Prostate gland (tissue), 2 donors: ENCODE measurements at regions not wholly inside any gene's neighbourhood (a gene's known extent, or its start where the extent isn't known, plus 50 kb on each side); places are given as distances from the start of the nearest gene placed in this dataset.

Experiments used
- POLR2A ChIP-seq: fragments of 450-650 bp; IDR thresholded peaks from one replicate; pipeline ENCODE4 v1.6.1; 2016; ENCODE audit warnings: antibody characterized with exemption, mild to moderate bottlenecking
- POLR2AphosphoS5 ChIP-seq: sonication (generic); formaldehyde crosslinking; IDR thresholded peaks from one replicate; pipeline ENCODE4 v1.6.1; 2017; ENCODE audit warnings: antibody characterized with exemption
- TF ChIP-seq, protein P1 (sequence below), 4 experiments: fragments of 200-600 bp in 2 of 4; fragments of 450-650 bp in 2 of 4; sonication (generic) in 2 of 4; IDR thresholded peaks; 1 replicate in 3 of 4; 2 replicates in 1 of 4; pipeline ENCODE4 v1.5.1; 2016 to 2019; ENCODE audit warnings: antibody characterized with exemption in 4 of 4, mild to moderate bottlenecking in 2 of 4, moderate library complexity in 2 of 4

- no peak for TF ChIP-seq POLR2A
- TF ChIP-seq, protein P1, sequence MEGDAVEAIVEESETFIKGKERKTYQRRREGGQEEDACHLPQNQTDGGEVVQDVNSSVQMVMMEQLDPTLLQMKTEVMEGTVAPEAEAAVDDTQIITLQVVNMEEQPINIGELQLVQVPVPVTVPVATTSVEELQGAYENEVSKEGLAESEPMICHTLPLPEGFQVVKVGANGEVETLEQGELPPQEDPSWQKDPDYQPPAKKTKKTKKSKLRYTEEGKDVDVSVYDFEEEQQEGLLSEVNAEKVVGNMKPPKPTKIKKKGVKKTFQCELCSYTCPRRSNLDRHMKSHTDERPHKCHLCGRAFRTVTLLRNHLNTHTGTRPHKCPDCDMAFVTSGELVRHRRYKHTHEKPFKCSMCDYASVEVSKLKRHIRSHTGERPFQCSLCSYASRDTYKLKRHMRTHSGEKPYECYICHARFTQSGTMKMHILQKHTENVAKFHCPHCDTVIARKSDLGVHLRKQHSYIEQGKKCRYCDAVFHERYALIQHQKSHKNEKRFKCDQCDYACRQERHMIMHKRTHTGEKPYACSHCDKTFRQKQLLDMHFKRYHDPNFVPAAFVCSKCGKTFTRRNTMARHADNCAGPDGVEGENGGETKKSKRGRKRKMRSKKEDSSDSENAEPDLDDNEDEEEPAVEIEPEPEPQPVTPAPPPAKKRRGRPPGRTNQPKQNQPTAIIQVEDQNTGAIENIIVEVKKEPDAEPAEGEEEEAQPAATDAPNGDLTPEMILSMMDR (IDR thresholded peaks at IDR 0.05), result no peak
- TF ChIP-seq POLR2AphosphoS5, result no peak
Observed at GRCh38 chr5:88979244-88979643, 96.3 kb upstream of the MEF2C start.
